Natural killer cell (primary cell): ENCODE measurements at regions not wholly inside any gene's neighbourhood (a gene's known extent, or its start where the extent isn't known, plus 50 kb on each side); places are given as distances from the start of the nearest gene placed in this dataset.

ENCODE experiments used
- ATAC-seq, 3 donors: fragments of 150-1000 bp in 2 of 3; fragments of 200-7000 bp in 1 of 3; cut with Tn5 transposase; 1 replicate in 1 of 3; 2 replicates in 2 of 3; pipeline ENCODE4 v1.10.0; 2021; ENCODE audit warnings: mild to moderate bottlenecking in 2 of 3, moderate library complexity in 2 of 3
- DNase-seq, 2 donors: peaks; one replicate each; pipeline versions ENCODE4 v3.0.0 to v3.0.0-alpha.2; 2013 to 2021; ENCODE audit warnings: mixed read lengths in 1 of 2
- H3K27ac ChIP-seq: one replicate; pipeline ENCODE4 v1.5.1; 2013; ENCODE audit warnings: mild to moderate bottlenecking, low read length
- H3K27me3 ChIP-seq: one replicate; pipeline ENCODE4 v1.6.1; 2013; ENCODE audit warnings: low read length; ENCODE audit not compliant: control insufficient read depth, insufficient read depth
- H3K36me3 ChIP-seq: one replicate; pipeline ENCODE4 v1.6.1; 2013; ENCODE audit warnings: low read length; ENCODE audit not compliant: control insufficient read depth, insufficient read depth
- H3K4me1 ChIP-seq: one replicate; pipeline ENCODE4 v1.6.1; 2013; ENCODE audit warnings: low read length; ENCODE audit not compliant: control insufficient read depth, insufficient read depth
- H3K4me3 ChIP-seq: one replicate; pipeline ENCODE4 v1.5.1; 2013; ENCODE audit warnings: low read length
- H3K9me3 ChIP-seq: one replicate; pipeline ENCODE4 v1.6.1; 2013; ENCODE audit warnings: low read length; ENCODE audit not compliant: control insufficient read depth, insufficient read depth
- H3K27ac Mint-ChIP-seq, 2 donors: one replicate each; pipeline ENCODE4 v1.8.0; 2022; ENCODE audit warnings: mild to moderate bottlenecking in 2 of 2, mixed read lengths in 2 of 2, moderate library complexity in 1 of 2
- H3K27me3 Mint-ChIP-seq, 2 donors: one replicate each; pipeline ENCODE4 v1.8.0; 2022; ENCODE audit warnings: low read depth in 2 of 2, mixed read lengths in 2 of 2
- H3K36me3 Mint-ChIP-seq: one replicate; pipeline ENCODE4 v1.8.0; 2022; ENCODE audit warnings: mixed read lengths
- H3K4me1 Mint-ChIP-seq, 2 donors: one replicate each; pipeline ENCODE4 v1.8.0; 2022; ENCODE audit warnings: mixed read lengths in 2 of 2
- H3K4me3 Mint-ChIP-seq: one replicate; pipeline ENCODE4 v1.8.0; 2022; ENCODE audit warnings: mild to moderate bottlenecking, moderate library complexity, mixed read lengths
- H3K9me3 Mint-ChIP-seq, 2 donors: one replicate each; pipeline ENCODE4 v1.8.0; 2022; ENCODE audit warnings: mixed read lengths in 2 of 2
- CTCF ChIP-seq: fragments of 200-600 bp; IDR thresholded peaks from one replicate; pipeline ENCODE4 v1.8.0; 2022; ENCODE audit warnings: antibody characterized with exemption
- WGBS: methylation state at CpG from one replicate; pipeline ENCODE4 v1.1.7; 2013; ENCODE audit warnings: missing lambda C conversion rate; ENCODE audit not compliant: insufficient coverage; 5-methylcytosine and 5-hydroxymethylcytosine counted together
- intact Hi-C: fragments of 100-400 bp; cut with micrococcal nuclease; formaldehyde crosslinking; loops from one replicate; pipeline ENCODE4 v1.14.2; 2022

GRCh38 chr6:164109770-164110140 lies 695.2 kb downstream of the QKI start:
- Histone ChIP-seq H3K9me3 (no peaks in the 10 kb centered on the region), H3K27me3 (no peaks in the 10 kb centered on the region), H3K4me3 (no peak overlapping the region), H3K36me3 (no peaks in the 10 kb centered on the region), H3K27ac (no peak overlapping the region), H3K4me1 (peaks cover 16% of the 10 kb centered on the region)
- H3K9me3 Mint-ChIP-seq, result no peaks in the 10 kb centered on the region
- intact Hi-C loops, result loop anchor here (5.0 to 10.0 kb wide), 2 partner anchors 125 to 692 kb away; no protein-coding TSS in a partner anchor
- TF ChIP-seq CTCF, result peak; percentile 35
- no peak for ATAC-seq
- H3K36me3 Mint-ChIP-seq, result peaks cover 5% of the 10 kb centered on the region
- no peak for DNase-seq
- peaks cover 27% of the 10 kb centered on the region in 2 donors for H3K4me1 Mint-ChIP-seq
- H3K27ac Mint-ChIP-seq, result peak overlapping the region; percentile 61 to 85
- H3K27me3 Mint-ChIP-seq, result peaks cover 28 to 45% of the 10 kb centered on the region in 2 donors
- WGBS, result 50% methylated on average over 2 of the region's 6 CpGs
- peak overlapping the region; percentile 71 for H3K4me3 Mint-ChIP-seq

GRCh38 chr6:164108869-164109769 lies 694.6 kb downstream of the QKI start:
- H3K4me3 ChIP-seq, result no peak overlapping the region
- Mint-ChIP-seq H3K4me1 (peaks cover 27% of the 10 kb centered on the region in 2 donors), H3K9me3 (no peaks in the 10 kb centered on the region), H3K4me3 (peak overlapping the region; percentile 71), H3K27ac (peak overlapping the region; percentile 61 to 85), H3K36me3 (peaks cover under 1% of the 10 kb centered on the region), H3K27me3 (peaks cover 23 to 39% of the 10 kb centered on the region in 2 donors)
- H3K27me3 ChIP-seq, result no peaks in the 10 kb centered on the region
- no peak for TF ChIP-seq CTCF
- ATAC-seq, result peak; percentile 75 to 89 (median 85)
- no peaks in the 10 kb centered on the region for H3K9me3 ChIP-seq
- H3K27ac ChIP-seq, result no peak overlapping the region
- no peaks in the 10 kb centered on the region for H3K36me3 ChIP-seq
- intact Hi-C loops, result loop anchor here (1.0 to 10.0 kb wide), 3 partner anchors 23 to 692 kb away; no protein-coding TSS in a partner anchor
- peak; percentile 17 to 44 for DNase-seq
- H3K4me1 ChIP-seq, result peaks cover 16% of the 10 kb centered on the region
- WGBS, result 28% methylated on average over 19 of the region's 20 CpGs

GRCh38 chr6:164108092-164108491 lies 693.6 kb downstream of the QKI start:
- H3K9me3 Mint-ChIP-seq, result no peaks in the 10 kb centered on the region
- TF ChIP-seq CTCF, result no peak
- Histone ChIP-seq H3K9me3 (no peaks in the 10 kb centered on the region), H3K4me1 (peaks cover 16% of the 10 kb centered on the region), H3K36me3 (no peaks in the 10 kb centered on the region), H3K27me3 (no peaks in the 10 kb centered on the region), H3K27ac (no peak overlapping the region), H3K4me3 (no peak overlapping the region)
- intact Hi-C loops, result loop anchor here (1.0 to 10.0 kb wide), 3 partner anchors 22 to 691 kb away; no protein-coding TSS in a partner anchor
- peak overlapping the region; percentile 61 to 85 for H3K27ac Mint-ChIP-seq
- no peaks in the 10 kb centered on the region for H3K36me3 Mint-ChIP-seq
- WGBS, result 68% methylated on average over 4 of the region's 4 CpGs
- no peak for ATAC-seq
- H3K4me3 Mint-ChIP-seq, result peak overlapping the region; percentile 30
- peaks cover 27% of the 10 kb centered on the region in 2 donors for H3K4me1 Mint-ChIP-seq
- DNase-seq, result no peak
- peaks cover 17 to 33% of the 10 kb centered on the region in 2 donors for H3K27me3 Mint-ChIP-seq
